DOHH2 (cell line): ENCODE measurements at regions not wholly inside any gene's neighbourhood (a gene's known extent, or its start where the extent isn't known, plus 50 kb on each side); places are given as distances from the start of the nearest gene placed in this dataset.

Source experiments
- CTCF ChIP-seq: fragments of 200-600 bp; sonication (generic); IDR thresholded peaks from one replicate; pipeline ENCODE4 v1.5.1; 2014; ENCODE audit warnings: antibody characterized with exemption, mild to moderate bottlenecking, low read depth, low read length; ENCODE audit not compliant: poor library complexity, severe bottlenecking
- EZH2phosphoT487 ChIP-seq: fragments of 200-600 bp; sonication (generic); IDR thresholded peaks from 2 replicates; pipeline ENCODE4 v1.6.1; 2017; ENCODE audit warnings: borderline replicate concordance, mild to moderate bottlenecking, antibody characterized with exemption, low read length, moderate library complexity, mixed read lengths

DNA sequence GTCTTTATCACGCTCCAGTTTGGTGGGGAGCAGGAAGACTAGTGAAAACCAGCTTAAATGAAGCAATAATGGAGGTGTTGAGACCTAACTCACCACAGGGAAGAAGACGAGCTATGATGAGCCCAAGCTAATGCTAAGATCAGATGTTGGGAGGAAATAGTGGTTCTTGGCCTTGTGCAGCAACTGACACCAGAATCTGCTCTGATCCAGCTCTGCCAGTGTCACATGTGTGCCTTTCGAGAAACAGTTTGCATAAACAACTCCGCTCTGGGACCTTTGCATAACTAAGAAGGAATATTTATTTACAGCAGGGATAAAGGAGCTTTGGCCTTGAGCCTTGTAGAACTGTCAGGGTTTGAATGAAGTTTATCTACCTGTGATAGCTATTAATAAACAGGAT lies 369.4 kb upstream of the CCDC196 start:
- TF ChIP-seq CTCF (no peak), EZH2phosphoT487 (no peak)
